K562 (cell line): ENCODE measurements at regions not wholly inside any gene's neighbourhood (a gene's known extent, or its start where the extent isn't known, plus 50 kb on each side); places are given as distances from the start of the nearest gene placed in this dataset.

Experiments
- ATAC-seq: fragments of 200-7000 bp; cut with Tn5 transposase; 3 replicates; pipeline ENCODE4 v1.9.1; 2020; ENCODE audit warnings: moderate library complexity
- BruUV-seq: library from RNA; stranded (reverse); fragments of 400-500 nt; replicated peaks from 2 replicates; lab custom pipeline; 2021; lab: Mats Ljungman, UMichigan
- CTCF ChIA-PET: fragments of 300-600 bp; formaldehyde crosslinking; extraction: SDS; loops from one replicate; lab custom pipeline; 2021; ENCODE audit warnings: low intra/inter-chr PET ratio; lab: Yijun Ruan, JAX
- POLR2A ChIA-PET: fragments of 300-600, 350-650 bp; sonication (Branson Sonifier 250); formaldehyde crosslinking; extraction: SDS; loops from one replicate; lab custom pipeline; 2021; ENCODE audit warnings: antibody characterized with exemption, inconsistent platforms; lab: Yijun Ruan, JAX
- DNase-seq, 4 experiments: peaks; one replicate each; pipeline versions ENCODE4 v3.0.0 to v3.0.0-alpha.2; 2011 to 2018; ENCODE audit warnings: low spot score in 3 of 4, mixed read lengths in 3 of 4; ENCODE audit errors: extremely low read depth in 1 of 4
- FAIRE-seq: peaks from 2 replicates; lab custom pipeline; 2011; peaks lifted over from hg19 to GRCh38; lab: Jason Lieb, UNC
- H2AFZ ChIP-seq: 2 replicates; pipeline ENCODE4 v1.6.0; 2011; ENCODE audit warnings: low read depth, low read length, control low read depth, inconsistent platforms
- H3K27ac ChIP-seq: fragments of 200-600 bp; 3 replicates; pipeline ENCODE4 v1.8.0; 2011; ENCODE audit warnings: low read depth, mild to moderate bottlenecking, control low read depth, inconsistent platforms, low read length, moderate library complexity, mixed read lengths; ENCODE audit errors: extremely low read depth
- H3K27me3 ChIP-seq, 2 experiments: fragments of 300-600 bp in 1 of 2; 2 replicates in 1 of 2; 3 replicates in 1 of 2; pipeline versions ENCODE4 v1.6.0 to v1.8.0; 2011; ENCODE audit warnings: inconsistent platforms in 2 of 2, low read length in 2 of 2, mild to moderate bottlenecking in 1 of 2, mixed read lengths in 1 of 2, moderate library complexity in 1 of 2; ENCODE audit not compliant: control insufficient read depth in 2 of 2, insufficient read depth in 2 of 2
- H3K36me3 ChIP-seq: fragments of 300-600 bp; 3 replicates; pipeline ENCODE4 v1.8.0; 2011; ENCODE audit warnings: mild to moderate bottlenecking, low read length, inconsistent platforms; ENCODE audit not compliant: control insufficient read depth, insufficient read depth
- H3K4me1 ChIP-seq, 2 experiments: fragments of 200-600 bp in 1 of 2; replicated peaks in 1 of 2; 2 replicates in 1 of 2; 3 replicates in 1 of 2; pipeline versions ENCODE4 v1.5.1 to v1.8.0; 2011; ENCODE audit warnings: inconsistent platforms in 2 of 2, low read length in 2 of 2, mild to moderate bottlenecking in 1 of 2, mixed read lengths in 1 of 2, moderate library complexity in 1 of 2; ENCODE audit not compliant: control insufficient read depth in 2 of 2, insufficient read depth in 2 of 2
- H3K4me2 ChIP-seq: 2 replicates; pipeline ENCODE4 v1.6.1; 2011; ENCODE audit warnings: low read length, control low read depth, inconsistent platforms, mixed read lengths; ENCODE audit not compliant: insufficient read depth
- H3K4me3 ChIP-seq: fragments of 200-600 bp; sonication (generic), shearing (Covaris generic); 2 replicates; pipeline ENCODE4 v1.5.1; 2016; ENCODE audit warnings: control low read depth, inconsistent platforms
- H3K79me2 ChIP-seq: fragments of 200-600 bp; 3 replicates; pipeline ENCODE4 v1.8.0; 2011; ENCODE audit warnings: low read length, inconsistent platforms; ENCODE audit not compliant: control insufficient read depth, insufficient read depth
- H3K9ac ChIP-seq, 2 experiments: 2 replicates each; pipeline versions ENCODE4 v1.6.0 to v1.6.1; 2011; ENCODE audit warnings: low read depth in 2 of 2, low read length in 2 of 2, control low read depth in 1 of 2, inconsistent platforms in 1 of 2, mild to moderate bottlenecking in 1 of 2, mixed read lengths in 1 of 2; ENCODE audit not compliant: insufficient read depth in 1 of 2
- H3K9me1 ChIP-seq: one replicate; pipeline ENCODE4 v1.6.0; 2011; ENCODE audit warnings: inconsistent platforms, mild to moderate bottlenecking, low read length, moderate library complexity; ENCODE audit not compliant: control insufficient read depth, insufficient read depth
- H3K9me3 ChIP-seq: replicated peaks from 2 replicates; pipeline ENCODE4 v1.5.1; 2011; ENCODE audit warnings: low read depth, low read length, inconsistent platforms; ENCODE audit not compliant: control insufficient read depth, insufficient read depth
- H4K20me1 ChIP-seq: replicated peaks from 2 replicates; pipeline ENCODE4 v1.6.1; 2011; ENCODE audit warnings: low read length, inconsistent platforms, mixed read lengths; ENCODE audit not compliant: control insufficient read depth, insufficient read depth
- E2F3 ChIP-seq: fragments of 250-450 bp; sonication (Bioruptor Pico); IDR thresholded peaks from 2 replicates; pipeline ENCODE4 v1.4.0; 2020; ENCODE audit warnings: mild to moderate bottlenecking
- EGR1 ChIP-seq: fragments of 450-650 bp; conservative IDR thresholded peaks from 2 replicates; pipeline ENCODE4 v1.6.1; 2017; ENCODE audit warnings: mild to moderate bottlenecking
- FOSL1 ChIP-seq: fragments of 200-800 bp; sonication (Bioruptor generic); conservative IDR thresholded peaks from 2 replicates; pipeline ENCODE4 v1.6.1; 2016; ENCODE audit warnings: missing genetic modification characterization, missing compliant biosample characterization
- HMG20A ChIP-seq: fragments of 450-650 bp; formaldehyde crosslinking; conservative IDR thresholded peaks from 2 replicates; pipeline ENCODE4 v1.4.0; 2020; ENCODE audit warnings: mild to moderate bottlenecking, mixed read lengths
- HMGN3 ChIP-seq: IDR thresholded peaks from 2 replicates; pipeline ENCODE4 v1.6.1; 2011; ENCODE audit warnings: borderline replicate concordance, low read depth, mild to moderate bottlenecking, mixed read lengths, low read length; ENCODE audit not compliant: insufficient read length; ENCODE audit errors: extremely low read depth
- HSF4 ChIP-seq: fragments of 250-450 bp; sonication (Bioruptor Pico); IDR thresholded peaks from 2 replicates; pipeline ENCODE4 v2.1.2; 2022; ENCODE audit warnings: mild to moderate bottlenecking, moderate library complexity, borderline replicate concordance
- JUND ChIP-seq, 2 experiments: IDR thresholded peaks; 2 replicates in 1 of 2; 3 replicates in 1 of 2; pipeline ENCODE4 v1.6.1; 2011; ENCODE audit warnings: borderline replicate concordance in 2 of 2, low read depth in 2 of 2, low read length in 2 of 2, improper control_type of control experiment in 1 of 2, missing biosample characterization in 1 of 2, missing genetic modification characterization in 1 of 2, missing genetic modification reagents in 1 of 2
- MAFF ChIP-seq: IDR thresholded peaks from 2 replicates; pipeline ENCODE4 v1.6.1; 2012; ENCODE audit warnings: low read length, improper control_type of control experiment
- NCOA1 ChIP-seq: fragments of 450-650 bp; IDR thresholded peaks from 2 replicates; pipeline ENCODE4 v1.6.1; 2016; ENCODE audit warnings: low read depth
- NONO ChIP-seq, 2 experiments: fragments of 200-400 bp in 1 of 2; fragments of 450-650 bp in 1 of 2; formaldehyde crosslinking in 1 of 2; IDR thresholded peaks; 2 replicates each; pipeline ENCODE4 v1.6.1; 2017; ENCODE audit warnings: low read depth in 2 of 2, mild to moderate bottlenecking in 2 of 2, moderate library complexity in 2 of 2, low read length in 1 of 2
- ZBED1 ChIP-seq: IDR thresholded peaks from 2 replicates; pipeline ENCODE4 v1.6.1; 2014
- ZFP1 ChIP-seq: fragments of 450-650 bp; formaldehyde crosslinking; IDR thresholded peaks from 2 replicates; pipeline ENCODE4 v1.4.0; 2020; ENCODE audit warnings: mild to moderate bottlenecking, mixed read lengths
- ZNF140 ChIP-seq: fragments of 250-450 bp; sonication (Bioruptor Pico); IDR thresholded peaks from 2 replicates; pipeline ENCODE4 v1.8.0; 2021; ENCODE audit warnings: moderate library complexity, mild to moderate bottlenecking, inconsistent platforms
- ZNF586 ChIP-seq: fragments of 450-650 bp; formaldehyde crosslinking; conservative IDR thresholded peaks from 2 replicates; pipeline ENCODE4 v1.4.0; 2020; ENCODE audit warnings: mild to moderate bottlenecking, moderate library complexity
- WGBS: fragments of 100-300 bp; shearing (Covaris generic); methylation state at CpG from one replicate; pipeline ENCODE4 v1.1.6; 2016; ENCODE audit warnings: low coverage, mixed read lengths; ENCODE audit not compliant: insufficient coverage; ENCODE audit errors: missing lambda C conversion rate; 5-methylcytosine and 5-hydroxymethylcytosine counted together
- in situ Hi-C: fragments of 300-500 bp; cut with MboI; formaldehyde crosslinking; loops from 4 replicates; pipeline ENCODE4 v1.15.0; 2018; ENCODE audit warnings: inconsistent platforms, mixed read lengths
- intact Hi-C: fragments of 100-400 bp; cut with micrococcal nuclease; formaldehyde crosslinking; loops from 2 replicates; pipeline ENCODE4 v1.14.2; 2022

- Histone ChIP-seq H3K36me3 (no peaks in the 10 kb centered on the region), H3K4me3 (no peak overlapping the region), H3K4me1 (no peaks in the 10 kb centered on the region), H3K9me1 (no peaks in the 10 kb centered on the region), H3K9ac (no peak overlapping the region), H3K27me3 (no peaks in the 10 kb centered on the region), H4K20me1 (no peaks in the 10 kb centered on the region), H3K27ac (no peak overlapping the region), H2AFZ (no peak overlapping the region), H3K9me3 (no peaks in the 10 kb centered on the region), H3K79me2 (no peaks in the 10 kb centered on the region), H3K4me2 (no peak overlapping the region)
- intact Hi-C loops (no loop called here), in situ Hi-C loops (no loop called here)
- CTCF ChIA-PET = no interaction called here
- no TSS peak for BruUV-seq
- ATAC-seq (no peak), FAIRE-seq (no peak), DNase-seq (no peak)
- POLR2A ChIA-PET = no interaction called here
- TF ChIP-seq EGR1 (peak; percentile 51), JUND (IDR thresholded peaks at IDR 0.05; ENCODE audit: borderline replicate concordance, low read depth, low read length) (peak; percentile 14; the same call in 1 of the 2 replicates), JUND (tag; IDR thresholded peaks at IDR 0.05; ENCODE audit: borderline replicate concordance, low read depth, low read length) (no peak), NCOA1 (no peak), NONO (IDR thresholded peaks at IDR 0.05; ENCODE audit: low read depth in 2 of 2, low read length in 1 of 2) (no peak), HMG20A (no peak), E2F3 (CRISPR knock-in tag) (no peak), HSF4 (CRISPR knock-in tag) (no peak), ZNF140 (no peak), ZBED1 (no peak), ZFP1 (CRISPR knock-in tag) (no peak), FOSL1 (peak; percentile 40), HMGN3 (no peak), ZNF586 (CRISPR knock-in tag) (no peak), MAFF (no peak)
- WGBS = 0% methylated on average over 2 of the region's 2 CpGs
Measured at GRCh38 chr12:70982286-70982685, 61.7 kb upstream of the PTPRR start.
